MM.1S (cell line): ENCODE measurements at regions not wholly inside any gene's neighbourhood (a gene's known extent, or its start where the extent isn't known, plus 50 kb on each side); places are given as distances from the start of the nearest gene placed in this dataset.

Experiments
- EZH2 ChIP-seq: fragments of 300-600 bp; sonication (generic); optimal IDR thresholded peaks from 2 replicates; pipeline ENCODE3; 2017; ENCODE audit warnings: low read depth, mild to moderate bottlenecking, antibody characterized with exemption, low read length, mixed read lengths
- EZH2phosphoT487 ChIP-seq: fragments of 300-600 bp; sonication (generic); IDR thresholded peaks from 2 replicates; pipeline ENCODE4 v1.6.1; 2018; ENCODE audit warnings: antibody characterized with exemption, low read length
- TF ChIP-seq, protein P1 (sequence below): fragments of 300-600 bp; sonication (generic); IDR thresholded peaks from 2 replicates; pipeline ENCODE4 v1.5.1; 2016; ENCODE audit warnings: antibody characterized with exemption, low read length, mixed read lengths

GRCh38 chr5:106768392-106768791, 902.3 kb downstream of the EFNA5 start:
- TF ChIP-seq, protein P1, sequence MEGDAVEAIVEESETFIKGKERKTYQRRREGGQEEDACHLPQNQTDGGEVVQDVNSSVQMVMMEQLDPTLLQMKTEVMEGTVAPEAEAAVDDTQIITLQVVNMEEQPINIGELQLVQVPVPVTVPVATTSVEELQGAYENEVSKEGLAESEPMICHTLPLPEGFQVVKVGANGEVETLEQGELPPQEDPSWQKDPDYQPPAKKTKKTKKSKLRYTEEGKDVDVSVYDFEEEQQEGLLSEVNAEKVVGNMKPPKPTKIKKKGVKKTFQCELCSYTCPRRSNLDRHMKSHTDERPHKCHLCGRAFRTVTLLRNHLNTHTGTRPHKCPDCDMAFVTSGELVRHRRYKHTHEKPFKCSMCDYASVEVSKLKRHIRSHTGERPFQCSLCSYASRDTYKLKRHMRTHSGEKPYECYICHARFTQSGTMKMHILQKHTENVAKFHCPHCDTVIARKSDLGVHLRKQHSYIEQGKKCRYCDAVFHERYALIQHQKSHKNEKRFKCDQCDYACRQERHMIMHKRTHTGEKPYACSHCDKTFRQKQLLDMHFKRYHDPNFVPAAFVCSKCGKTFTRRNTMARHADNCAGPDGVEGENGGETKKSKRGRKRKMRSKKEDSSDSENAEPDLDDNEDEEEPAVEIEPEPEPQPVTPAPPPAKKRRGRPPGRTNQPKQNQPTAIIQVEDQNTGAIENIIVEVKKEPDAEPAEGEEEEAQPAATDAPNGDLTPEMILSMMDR, result no peak
- TF ChIP-seq EZH2phosphoT487, result no peak
- no peak for TF ChIP-seq EZH2
